Thyroid gland (tissue), 4 donors: ENCODE measurements at regions not wholly inside any gene's neighbourhood (a gene's known extent, or its start where the extent isn't known, plus 50 kb on each side); places are given as distances from the start of the nearest gene placed in this dataset.
"Not testable (repeated sequence)": the region's sequence is repeated elsewhere in the genome, so short reads cannot be mapped to it uniquely, and the experiment has no call there.

ENCODE experiments used
- DNase-seq, 2 donors: peaks; one replicate each; pipeline ENCODE4 v3.0.0-alpha.2; 2019
- H3K27ac ChIP-seq, 3 donors: fragments of 200-600 bp; sonication (generic); 1 replicate in 2 of 3; 2 replicates in 1 of 3; pipeline ENCODE4 v1.5.1; 2016 to 2019; ENCODE audit warnings: mild to moderate bottlenecking in 1 of 3, moderate library complexity in 1 of 3
- H3K27me3 ChIP-seq: fragments of 200-600 bp; sonication (generic); one replicate; pipeline ENCODE4 v1.5.1; 2019
- H3K36me3 ChIP-seq, 2 donors: fragments of 200-600 bp; sonication (generic); one replicate each; pipeline ENCODE4 v1.5.1; 2016 to 2019
- H3K4me1 ChIP-seq, 2 donors: fragments of 200-600 bp; sonication (generic); one replicate each; pipeline ENCODE4 v1.5.1; 2017 to 2019
- H3K4me3 ChIP-seq, 3 donors: fragments of 200-600 bp; sonication (generic); replicated peaks in 1 of 3; 1 replicate in 2 of 3; 2 replicates in 1 of 3; pipeline ENCODE4 v1.5.1; 2016; ENCODE audit warnings: mild to moderate bottlenecking in 1 of 3
- H3K9me3 ChIP-seq: fragments of 200-600 bp; sonication (generic); one replicate; pipeline ENCODE4 v1.5.1; 2017
- CTCF ChIP-seq, 6 experiments: fragments of 200-600 bp in 3 of 6; fragments of 450-650 bp in 3 of 6; sonication (generic) in 3 of 6; IDR thresholded peaks; one replicate each; pipeline ENCODE4 v1.5.1; 2016 to 2019; ENCODE audit warnings: antibody characterized with exemption in 6 of 6, mild to moderate bottlenecking in 2 of 6, inconsistent platforms in 1 of 6, moderate library complexity in 1 of 6
- POLR2A ChIP-seq, 2 donors: fragments of 450-650 bp; IDR thresholded peaks; one replicate each; pipeline ENCODE4 v1.6.1; 2017; ENCODE audit warnings: antibody characterized with exemption in 2 of 2, mild to moderate bottlenecking in 2 of 2, moderate library complexity in 1 of 2
- WGBS, 2 donors: methylation state at CpG; one replicate each; pipeline ENCODE4 v1.1.5; 2017; 5-methylcytosine and 5-hydroxymethylcytosine counted together
- intact Hi-C: fragments of 100-400 bp; cut with DNase I; formaldehyde crosslinking; loops from one replicate; pipeline ENCODE4 v1.15.1; 2023

DNA sequence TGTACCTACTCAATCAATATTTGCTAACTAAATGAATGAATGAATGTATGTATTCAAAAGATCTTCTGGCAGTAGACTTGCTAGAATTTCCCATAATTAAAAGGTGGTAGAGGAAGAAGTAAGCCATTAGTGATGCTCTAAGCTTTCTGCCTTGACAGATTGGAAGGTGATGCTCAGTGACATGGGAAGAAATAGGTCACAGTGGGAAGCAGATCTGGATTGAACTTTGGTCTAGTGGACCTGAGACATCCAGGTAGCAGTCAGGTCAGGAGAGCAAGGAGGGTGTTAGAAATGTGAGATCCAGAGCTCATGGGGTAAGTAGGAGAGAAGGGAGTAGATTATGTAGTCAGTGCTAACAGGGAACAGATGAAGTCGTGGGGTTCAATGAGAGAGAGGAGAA lies 106.4 kb downstream of the SNX5 start:
- DNase-seq, result no peak
- Histone ChIP-seq H3K27ac (no peak overlapping the region), H3K36me3 (no peaks in the 10 kb centered on the region), H3K4me3 (no peak overlapping the region), H3K4me1 (peaks cover 19 to 42% of the 10 kb centered on the region in 2 donors), H3K27me3 (no peaks in the 10 kb centered on the region), H3K9me3 (no peaks in the 10 kb centered on the region)
- intact Hi-C loops, result no loop called here
- no peak for TF ChIP-seq CTCF (IDR thresholded peaks at IDR 0.05)
- no peak for TF ChIP-seq POLR2A (IDR thresholded peaks at IDR 0.05)
- WGBS, 2 donors, result 95 to 96% methylated on average over 1 of the region's 1 CpG

DNA sequence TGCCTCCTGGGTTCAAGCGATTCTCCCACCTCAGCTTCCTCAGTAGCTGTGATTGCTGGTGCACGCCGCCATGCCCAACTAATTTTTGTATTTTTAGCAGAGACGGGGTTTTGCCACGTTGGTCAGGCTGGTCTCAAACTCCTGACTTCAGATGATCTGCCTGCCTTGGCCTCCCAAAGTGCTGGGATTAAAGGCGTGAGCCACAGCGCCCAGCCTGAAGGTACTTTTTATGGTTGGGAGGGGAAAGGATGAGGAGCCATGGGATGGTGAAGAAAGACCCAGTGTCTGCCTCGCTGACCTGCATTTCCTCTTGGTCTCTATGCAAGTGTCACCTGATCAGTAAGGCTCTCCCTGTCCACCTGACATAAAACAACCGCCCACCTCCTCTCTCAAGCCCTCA lies 107.0 kb downstream of the SNX5 start:
- 70 to 77% methylated on average over 9 of the region's 9 CpGs for WGBS, 2 donors
- intact Hi-C loops, H3K27me3 ChIP-seq, H3K36me3 ChIP-seq, H3K4me3 ChIP-seq, H3K9me3 ChIP-seq: not testable (repeated sequence)
- DNase-seq, result peak in 1 of 2 donors; percentile 32
- peak overlapping the region; percentile 15 to 44 (median 20) for H3K27ac ChIP-seq
- peaks cover 23 to 46% of the 10 kb centered on the region in 2 donors for H3K4me1 ChIP-seq

DNA sequence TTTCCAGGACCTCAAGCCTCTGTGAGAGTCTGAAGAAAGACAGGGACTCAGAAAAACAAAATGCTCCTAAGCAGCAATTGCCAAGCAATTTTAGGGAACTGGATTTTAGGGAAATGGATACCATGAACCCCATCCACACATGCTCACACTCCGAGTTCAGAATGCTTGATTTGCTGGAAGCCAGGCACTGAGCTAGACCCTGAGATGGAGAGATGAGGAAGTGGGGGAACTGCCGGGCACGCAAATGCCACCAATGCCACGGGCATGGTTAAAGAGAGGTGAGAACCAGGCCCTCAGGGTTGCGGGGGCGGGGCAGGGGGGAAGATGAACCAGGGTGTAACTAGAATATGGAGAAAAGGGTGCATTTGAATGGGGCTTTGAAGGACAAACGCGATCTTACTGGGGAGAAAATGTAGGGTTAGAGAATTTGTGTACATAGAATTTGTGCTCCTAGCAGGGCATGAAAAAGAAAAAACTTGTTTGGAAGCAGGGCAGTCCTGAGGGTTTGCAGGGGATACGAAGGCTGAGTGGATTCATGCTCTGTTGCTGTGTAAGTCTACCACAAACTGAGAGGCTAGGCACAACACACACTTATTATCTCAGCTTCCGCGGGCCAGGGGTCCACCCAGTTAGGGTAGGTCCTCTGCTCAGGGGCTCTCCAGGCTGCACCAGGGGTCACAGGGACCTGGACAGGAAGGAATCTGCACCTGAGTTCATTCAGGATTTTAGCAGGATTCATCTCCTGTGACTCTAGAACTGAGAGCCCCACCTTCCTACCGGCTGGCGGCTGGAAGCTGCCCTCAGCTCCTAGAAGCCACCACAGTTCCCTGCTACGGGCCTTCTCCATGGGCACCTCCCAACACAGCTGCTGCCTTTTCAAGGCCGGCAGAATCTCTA lies 108.0 kb downstream of the SNX5 start:
- Histone ChIP-seq H3K27me3 (no peaks in the 10 kb centered on the region), H3K4me3 (no peak overlapping the region), H3K9me3 (no peaks in the 10 kb centered on the region), H3K27ac (peak overlapping the region; percentile 20 to 53 (median 44)), H3K4me1 (peaks cover 28 to 52% of the 10 kb centered on the region in 2 donors), H3K36me3 (no peaks in the 10 kb centered on the region)
- WGBS, 2 donors, result 86 to 87% methylated on average over 14 to 15 of the region's 15 CpGs
- intact Hi-C loops, result no loop called here
- TF ChIP-seq CTCF (IDR thresholded peaks at IDR 0.05) (no peak), POLR2A (IDR thresholded peaks at IDR 0.05) (no peak)
- DNase-seq, result no peak

GRCh38 chr20:17859616-17860232 lies 108.9 kb downstream of the SNX5 start:
- Histone ChIP-seq H3K27ac (peak overlapping the region; percentile 22 to 64 (median 53)), H3K36me3 (no peaks in the 10 kb centered on the region), H3K9me3 (no peaks in the 10 kb centered on the region), H3K4me3 (no peak overlapping the region), H3K4me1 (peaks cover 28 to 52% of the 10 kb centered on the region in 2 donors), H3K27me3 (no peaks in the 10 kb centered on the region)
- WGBS, 2 donors, result 20 to 29% methylated on average over 18 of the region's 22 CpGs
- intact Hi-C loops, result no loop called here
- TF ChIP-seq CTCF (IDR thresholded peaks at IDR 0.05) (peak in 3 of 6 experiments; percentile 33 to 40 (median 35)), POLR2A (IDR thresholded peaks at IDR 0.05) (no peak)
- peak; percentile 83 to 87 for DNase-seq

- H3K9me3 ChIP-seq, result no peaks in the 10 kb centered on the region
- no peaks in the 10 kb centered on the region for H3K36me3 ChIP-seq
- peak overlapping the region; percentile 22 to 64 (median 53) for H3K27ac ChIP-seq
- peaks cover 28 to 50% of the 10 kb centered on the region in 2 donors for H3K4me1 ChIP-seq
- TF ChIP-seq CTCF (IDR thresholded peaks at IDR 0.05), result no peak
- TF ChIP-seq POLR2A (IDR thresholded peaks at IDR 0.05), result no peak
- H3K4me3 ChIP-seq, result no peak overlapping the region
- DNase-seq, result no peak
- intact Hi-C loops, result no loop called here
- 70 to 82% methylated on average over 6 of the region's 7 CpGs for WGBS, 2 donors
- no peaks in the 10 kb centered on the region for H3K27me3 ChIP-seq
These were observed 109.5 kb downstream of the SNX5 start for GRCh38 chr20:17859002-17859615.
